Activated CD4-positive, alpha-beta T cell treated with anti-CD3 and anti-CD28 coated beads for 48 hours (primary cell): ENCODE measurements at regions not wholly inside any gene's neighbourhood (a gene's known extent, or its start where the extent isn't known, plus 50 kb on each side); places are given as distances from the start of the nearest gene placed in this dataset.
"Not testable (repeated sequence)": the region's sequence is repeated elsewhere in the genome, so short reads cannot be mapped to it uniquely, and the experiment has no call there.

Experiments used
- DNase-seq: peaks from one replicate; pipeline ENCODE4 v3.0.0-alpha.2; 2020

GRCh38 chr5:124873188-124873587 lies 126.7 kb upstream of the ZNF608 start:
- no peak for DNase-seq

- DNase-seq, result no peak
These were observed 127.3 kb upstream of the ZNF608 start for GRCh38 chr5:124873713-124874112.

- DNase-seq, result no peak
These were observed 130.1 kb upstream of the ZNF608 start for GRCh38 chr5:124876566-124876965.

GRCh38 chr5:124876983-124877382 lies 130.5 kb upstream of the ZNF608 start:
- no peak for DNase-seq

GRCh38 chr5:124877501-124878146 lies 131.2 kb upstream of the ZNF608 start:
- DNase-seq, result no peak

GRCh38 chr5:124878583-124879342 lies 132.3 kb upstream of the ZNF608 start:
- DNase-seq, result no peak

GRCh38 chr5:124880903-124881697 lies 134.7 kb upstream of the ZNF608 start:
- no peak for DNase-seq

GRCh38 chr5:124883681-124884080 lies 137.2 kb upstream of the ZNF608 start:
- DNase-seq, result no peak

GRCh38 chr5:124884114-124884513 lies 137.7 kb upstream of the ZNF608 start:
- DNase-seq, result no peak

GRCh38 chr5:124885490-124885889 lies 139.1 kb upstream of the ZNF608 start:
- no peak for DNase-seq

GRCh38 chr5:124887223-124887622 lies 140.8 kb upstream of the ZNF608 start:
- DNase-seq, result no peak

GRCh38 chr5:124888050-124888506 lies 141.6 kb upstream of the ZNF608 start:
- DNase-seq, result no peak

GRCh38 chr5:124888622-124889485 lies 142.4 kb upstream of the ZNF608 start:
- no peak for DNase-seq

GRCh38 chr5:124889486-124889825 lies 143.0 kb upstream of the ZNF608 start:
- DNase-seq, result no peak

GRCh38 chr5:124889850-124890249 lies 143.4 kb upstream of the ZNF608 start:
- no peak for DNase-seq

- DNase-seq, result not testable (repeated sequence)
These were observed 144.0 kb upstream of the ZNF608 start for GRCh38 chr5:124890442-124890841.

GRCh38 chr5:124891179-124891578 lies 144.7 kb upstream of the ZNF608 start:
- no peak for DNase-seq

GRCh38 chr5:124892185-124892848 lies 145.9 kb upstream of the ZNF608 start:
- DNase-seq, result no peak

GRCh38 chr5:124894541-124894940 lies 148.1 kb upstream of the ZNF608 start:
- DNase-seq, result no peak

- no peak for DNase-seq
These were observed 148.8 kb upstream of the ZNF608 start for GRCh38 chr5:124895236-124895635.

- no peak for DNase-seq
These were observed 154.6 kb upstream of the ZNF608 start for GRCh38 chr5:124901081-124901480.
